Cerebellar cortex (tissue), 1 donor: ENCODE measurements at regions not wholly inside any gene's neighbourhood (a gene's known extent, or its start where the extent isn't known, plus 50 kb on each side); places are given as distances from the start of the nearest gene placed in this dataset.

Experiments
- DNase-seq: peaks from one replicate; pipeline ENCODE4 v3.0.0-alpha.2; 2015; ENCODE audit warnings: low spot score

- no peak for DNase-seq
Observed at GRCh38 chr21:35226968-35227744, 178.1 kb upstream of the RUNX1 start.

GRCh38 chr21:35226328-35226727 is 177.2 kb upstream of the RUNX1 start:
- DNase-seq, result no peak

GRCh38 chr21:35225573-35225972 is 176.5 kb upstream of the RUNX1 start:
- no peak for DNase-seq

- no peak for DNase-seq
Observed at GRCh38 chr21:35223480-35224156, 174.5 kb upstream of the RUNX1 start.

- DNase-seq, result no peak
Observed at GRCh38 chr21:35222541-35222941, 173.4 kb upstream of the RUNX1 start.

- DNase-seq, result no peak
Observed at GRCh38 chr21:35222021-35222420, 172.9 kb upstream of the RUNX1 start.

GRCh38 chr21:35220301-35220700 is 171.2 kb upstream of the RUNX1 start:
- DNase-seq, result no peak

GRCh38 chr21:35219719-35220118 is 170.6 kb upstream of the RUNX1 start:
- DNase-seq, result no peak

- DNase-seq, result no peak
Observed at GRCh38 chr21:35219291-35219690, 170.2 kb upstream of the RUNX1 start.

- no peak for DNase-seq
Observed at GRCh38 chr21:35217504-35218060, 168.5 kb upstream of the RUNX1 start.

- DNase-seq, result no peak
Observed at GRCh38 chr21:35216996-35217395, 167.9 kb upstream of the RUNX1 start.

- DNase-seq, result no peak
Observed at GRCh38 chr21:35215870-35216269, 166.8 kb upstream of the RUNX1 start.

- no peak for DNase-seq
Observed at GRCh38 chr21:35212393-35213127, 163.5 kb upstream of the RUNX1 start.

GRCh38 chr21:35211782-35212181 is 162.7 kb upstream of the RUNX1 start:
- DNase-seq, result no peak

- DNase-seq, result no peak
Observed at GRCh38 chr21:35210093-35210492, 161.0 kb upstream of the RUNX1 start.

- DNase-seq, result no peak
Observed at GRCh38 chr21:35208810-35209517, 159.9 kb upstream of the RUNX1 start.

- DNase-seq, result no peak
Observed at GRCh38 chr21:35208104-35208503, 159.0 kb upstream of the RUNX1 start.

- no peak for DNase-seq
Observed at GRCh38 chr21:35207322-35207721, 158.2 kb upstream of the RUNX1 start.

- DNase-seq, result no peak
Observed at GRCh38 chr21:35206141-35207125, 157.3 kb upstream of the RUNX1 start.

- DNase-seq, result no peak
Observed at GRCh38 chr21:35204850-35205541, 155.9 kb upstream of the RUNX1 start.
